Nephron (organoid): ENCODE measurements at regions not wholly inside any gene's neighbourhood (a gene's known extent, or its start where the extent isn't known, plus 50 kb on each side); places are given as distances from the start of the nearest gene placed in this dataset.
A peak's percentile ranks its signal among the peaks of the same experiment; 100 is the strongest.

Source experiments
- H3K27ac Mint-ChIP-seq, 3 experiments: 2 replicates each; pipeline ENCODE4 v1.8.0; 2020; ENCODE audit warnings: mixed read lengths in 3 of 3, mild to moderate bottlenecking in 2 of 3, moderate library complexity in 1 of 3
- H3K27me3 Mint-ChIP-seq: 2 replicates; pipeline ENCODE4 v1.8.0; 2021; ENCODE audit warnings: low read depth, mild to moderate bottlenecking, moderate library complexity, mixed read lengths
- H3K36me3 Mint-ChIP-seq: 2 replicates; pipeline ENCODE4 v1.8.0; 2020; ENCODE audit warnings: low read depth, mixed read lengths
- H3K4me1 Mint-ChIP-seq: 2 replicates; pipeline ENCODE4 v1.8.0; 2020; ENCODE audit warnings: mixed read lengths
- H3K4me3 Mint-ChIP-seq, 3 experiments: 2 replicates each; pipeline ENCODE4 v1.8.0; 2020; ENCODE audit warnings: mild to moderate bottlenecking in 3 of 3, mixed read lengths in 3 of 3, moderate library complexity in 2 of 3
- H3K9me3 Mint-ChIP-seq: 2 replicates; pipeline ENCODE4 v1.8.0; 2020; ENCODE audit warnings: mixed read lengths
- CTCF ChIP-seq, 3 experiments: fragments of 200-600 bp; sonication (generic); IDR thresholded peaks; one replicate each; pipeline ENCODE4 v1.5.0; 2021; ENCODE audit warnings: antibody characterized with exemption in 3 of 3; ENCODE audit not compliant: unreplicated experiment in 3 of 3

GRCh38 chr2:53275743-53276142 is 491.9 kb upstream of the CHAC2 start:
- peaks cover 2% of the 10 kb centered on the region for H3K9me3 Mint-ChIP-seq
- no peak overlapping the region for H3K4me3 Mint-ChIP-seq
- H3K27me3 Mint-ChIP-seq, result no peaks in the 10 kb centered on the region
- H3K36me3 Mint-ChIP-seq, result no peaks in the 10 kb centered on the region
- no peak for TF ChIP-seq CTCF (IDR thresholded peaks at IDR 0.05; ENCODE audit: unreplicated experiment in 3 of 3)
- peaks cover 2% of the 10 kb centered on the region for H3K4me1 Mint-ChIP-seq
- no peak overlapping the region for H3K27ac Mint-ChIP-seq

- H3K4me3 Mint-ChIP-seq, result no peak overlapping the region
- H3K4me1 Mint-ChIP-seq, result no peaks in the 10 kb centered on the region
- TF ChIP-seq CTCF (IDR thresholded peaks at IDR 0.05; ENCODE audit: unreplicated experiment in 3 of 3), result no peak
- peaks cover 4% of the 10 kb centered on the region for H3K9me3 Mint-ChIP-seq
- H3K27ac Mint-ChIP-seq, result no peak overlapping the region
- H3K27me3 Mint-ChIP-seq, result no peaks in the 10 kb centered on the region
- no peaks in the 10 kb centered on the region for H3K36me3 Mint-ChIP-seq
Measured at GRCh38 chr2:53268626-53269025, 499.0 kb upstream of the CHAC2 start.

- Mint-ChIP-seq H3K9me3 (peaks cover 4% of the 10 kb centered on the region), H3K27ac (no peak overlapping the region), H3K4me1 (no peaks in the 10 kb centered on the region), H3K27me3 (no peaks in the 10 kb centered on the region), H3K36me3 (no peaks in the 10 kb centered on the region), H3K4me3 (no peak overlapping the region)
- peak in 1 of 3 experiments; percentile 7 for TF ChIP-seq CTCF (IDR thresholded peaks at IDR 0.05; ENCODE audit: unreplicated experiment in 3 of 3)
Measured at GRCh38 chr2:53268086-53268485, 499.5 kb upstream of the CHAC2 start.

- no peak overlapping the region for H3K27ac Mint-ChIP-seq
- no peaks in the 10 kb centered on the region for H3K4me1 Mint-ChIP-seq
- no peaks in the 10 kb centered on the region for H3K27me3 Mint-ChIP-seq
- H3K4me3 Mint-ChIP-seq, result no peak overlapping the region
- H3K9me3 Mint-ChIP-seq, result peaks cover 5% of the 10 kb centered on the region
- no peak for TF ChIP-seq CTCF (IDR thresholded peaks at IDR 0.05; ENCODE audit: unreplicated experiment in 3 of 3)
- no peaks in the 10 kb centered on the region for H3K36me3 Mint-ChIP-seq
Measured at GRCh38 chr2:53265544-53266299, 501.9 kb upstream of the CHAC2 start.

- Mint-ChIP-seq H3K27ac (no peak overlapping the region), H3K36me3 (no peaks in the 10 kb centered on the region), H3K9me3 (peaks cover 5% of the 10 kb centered on the region), H3K27me3 (no peaks in the 10 kb centered on the region), H3K4me1 (no peaks in the 10 kb centered on the region), H3K4me3 (no peak overlapping the region)
- no peak for TF ChIP-seq CTCF (IDR thresholded peaks at IDR 0.05; ENCODE audit: unreplicated experiment in 3 of 3)
Measured at GRCh38 chr2:53260568-53260967, 507.0 kb upstream of the CHAC2 start.

- no peak overlapping the region for H3K27ac Mint-ChIP-seq
- no peaks in the 10 kb centered on the region for H3K27me3 Mint-ChIP-seq
- H3K4me3 Mint-ChIP-seq, result no peak overlapping the region
- H3K4me1 Mint-ChIP-seq, result no peaks in the 10 kb centered on the region
- no peaks in the 10 kb centered on the region for H3K36me3 Mint-ChIP-seq
- TF ChIP-seq CTCF (IDR thresholded peaks at IDR 0.05; ENCODE audit: unreplicated experiment in 3 of 3), result no peak
- peaks cover 5% of the 10 kb centered on the region for H3K9me3 Mint-ChIP-seq
Measured at GRCh38 chr2:53259395-53260009, 508.1 kb upstream of the CHAC2 start.
